HEK293 (cell line): ENCODE measurements at regions not wholly inside any gene's neighbourhood (a gene's known extent, or its start where the extent isn't known, plus 50 kb on each side); places are given as distances from the start of the nearest gene placed in this dataset.

Experiments used
- INSM2 ChIP-seq: fragments of 450-650 bp; formaldehyde crosslinking; IDR thresholded peaks from 2 replicates; pipeline ENCODE4 v1.5.1; 2016; ENCODE audit warnings: missing biosample characterization, missing genetic modification characterization
- KLF10 ChIP-seq: fragments of 450-650 bp; IDR thresholded peaks from 2 replicates; pipeline ENCODE4 v1.5.1; 2018; ENCODE audit warnings: missing biosample characterization, mild to moderate bottlenecking, missing genetic modification characterization
- ZNF280D ChIP-seq: fragments of 450-650 bp; formaldehyde crosslinking; IDR thresholded peaks from 2 replicates; pipeline ENCODE4 v1.5.1; 2016; ENCODE audit warnings: missing biosample characterization, missing genetic modification characterization
- ZNF292 ChIP-seq: fragments of 450-650 bp; formaldehyde crosslinking; IDR thresholded peaks from 2 replicates; pipeline ENCODE4 v1.5.1; 2016; ENCODE audit warnings: low read depth, missing biosample characterization, missing genetic modification characterization, borderline replicate concordance
- ZNF701 ChIP-seq: fragments of 450-650 bp; formaldehyde crosslinking; IDR thresholded peaks from 2 replicates; pipeline ENCODE4 v1.5.1; 2016; ENCODE audit warnings: missing biosample characterization, missing genetic modification characterization
- ZNF747 ChIP-seq: fragments of 450-650 bp; formaldehyde crosslinking; IDR thresholded peaks from 2 replicates; pipeline ENCODE4 v1.5.1; 2016; ENCODE audit warnings: missing biosample characterization, missing genetic modification characterization
- TF ChIP-seq, protein P1 (sequence below): fragments of 450-650 bp; formaldehyde crosslinking; IDR thresholded peaks from 2 replicates; pipeline ENCODE4 v1.5.1; 2016; ENCODE audit warnings: missing biosample characterization, missing genetic modification characterization

- TF ChIP-seq KLF10 (tag by site-specific recombination) (no peak), ZNF747 (tag by site-specific recombination) (no peak), INSM2 (tag by site-specific recombination) (no peak), ZNF292 (tag by site-specific recombination) (no peak), ZNF701 (tag by site-specific recombination) (no peak), ZNF280D (tag by site-specific recombination) (no peak)
- TF ChIP-seq, protein P1, sequence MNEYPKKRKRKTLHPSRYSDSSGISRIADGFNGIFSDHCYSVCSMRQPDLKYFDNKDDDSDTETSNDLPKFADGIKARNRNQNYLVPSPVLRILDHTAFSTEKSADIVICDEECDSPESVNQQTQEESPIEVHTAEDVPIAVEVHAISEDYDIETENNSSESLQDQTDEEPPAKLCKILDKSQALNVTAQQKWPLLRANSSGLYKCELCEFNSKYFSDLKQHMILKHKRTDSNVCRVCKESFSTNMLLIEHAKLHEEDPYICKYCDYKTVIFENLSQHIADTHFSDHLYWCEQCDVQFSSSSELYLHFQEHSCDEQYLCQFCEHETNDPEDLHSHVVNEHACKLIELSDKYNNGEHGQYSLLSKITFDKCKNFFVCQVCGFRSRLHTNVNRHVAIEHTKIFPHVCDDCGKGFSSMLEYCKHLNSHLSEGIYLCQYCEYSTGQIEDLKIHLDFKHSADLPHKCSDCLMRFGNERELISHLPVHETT (tag by site-specific recombination), result no peak
Observed at GRCh38 chr15:53197426-53197839, 407.3 kb upstream of the ONECUT1 start.
